GM12872 (cell line): ENCODE measurements at regions not wholly inside any gene's neighbourhood (a gene's known extent, or its start where the extent isn't known, plus 50 kb on each side); places are given as distances from the start of the nearest gene placed in this dataset.

Source experiments
- TF ChIP-seq, protein P1 (sequence below): IDR thresholded peaks from 3 replicates; pipeline ENCODE4 v1.5.1; 2011; ENCODE audit warnings: low read depth, mild to moderate bottlenecking, low read length, moderate library complexity; ENCODE audit not compliant: insufficient read depth

DNA sequence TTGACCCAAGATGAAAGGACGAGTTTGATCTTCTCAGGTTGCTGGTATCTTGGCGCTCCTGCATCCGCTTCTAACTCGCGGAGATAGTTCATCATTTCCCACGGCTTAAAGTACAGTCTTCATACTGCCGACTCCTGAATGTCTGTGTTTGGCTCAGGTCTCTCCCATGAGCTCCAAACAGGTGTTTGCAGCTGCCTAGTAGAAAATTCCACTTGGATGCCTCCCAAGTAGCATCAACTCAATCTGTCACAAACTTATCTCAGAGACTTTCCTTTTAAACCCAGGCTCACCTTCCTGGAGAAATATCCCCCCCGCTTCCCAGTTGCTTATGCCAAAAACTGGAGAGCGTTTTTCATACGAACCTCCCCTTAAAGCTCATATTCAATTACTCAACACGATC is 986.5 kb downstream of the TBC1D22A start:
- TF ChIP-seq, protein P1, sequence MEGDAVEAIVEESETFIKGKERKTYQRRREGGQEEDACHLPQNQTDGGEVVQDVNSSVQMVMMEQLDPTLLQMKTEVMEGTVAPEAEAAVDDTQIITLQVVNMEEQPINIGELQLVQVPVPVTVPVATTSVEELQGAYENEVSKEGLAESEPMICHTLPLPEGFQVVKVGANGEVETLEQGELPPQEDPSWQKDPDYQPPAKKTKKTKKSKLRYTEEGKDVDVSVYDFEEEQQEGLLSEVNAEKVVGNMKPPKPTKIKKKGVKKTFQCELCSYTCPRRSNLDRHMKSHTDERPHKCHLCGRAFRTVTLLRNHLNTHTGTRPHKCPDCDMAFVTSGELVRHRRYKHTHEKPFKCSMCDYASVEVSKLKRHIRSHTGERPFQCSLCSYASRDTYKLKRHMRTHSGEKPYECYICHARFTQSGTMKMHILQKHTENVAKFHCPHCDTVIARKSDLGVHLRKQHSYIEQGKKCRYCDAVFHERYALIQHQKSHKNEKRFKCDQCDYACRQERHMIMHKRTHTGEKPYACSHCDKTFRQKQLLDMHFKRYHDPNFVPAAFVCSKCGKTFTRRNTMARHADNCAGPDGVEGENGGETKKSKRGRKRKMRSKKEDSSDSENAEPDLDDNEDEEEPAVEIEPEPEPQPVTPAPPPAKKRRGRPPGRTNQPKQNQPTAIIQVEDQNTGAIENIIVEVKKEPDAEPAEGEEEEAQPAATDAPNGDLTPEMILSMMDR, result no peak

DNA sequence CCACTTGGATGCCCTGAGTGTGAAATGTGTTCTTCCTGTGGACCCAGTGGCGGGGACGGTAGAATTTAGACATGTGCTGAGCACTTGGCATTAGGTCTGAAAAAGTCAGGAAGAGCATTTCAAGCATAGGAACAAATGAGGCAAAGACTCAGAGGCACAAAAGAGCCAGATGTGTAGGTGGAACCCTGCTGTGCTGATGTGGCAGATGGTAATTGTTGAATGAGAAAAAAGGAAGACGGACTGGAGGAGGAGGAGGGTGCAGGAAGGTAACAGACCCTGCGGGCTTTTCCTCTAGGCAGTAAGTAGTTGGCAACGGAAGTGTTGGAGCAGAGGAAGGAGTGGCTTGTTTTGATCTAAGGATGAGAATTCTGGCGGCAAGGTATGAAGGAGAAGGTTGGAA is 985.8 kb downstream of the TBC1D22A start:
- TF ChIP-seq, protein P1, result no peak

DNA sequence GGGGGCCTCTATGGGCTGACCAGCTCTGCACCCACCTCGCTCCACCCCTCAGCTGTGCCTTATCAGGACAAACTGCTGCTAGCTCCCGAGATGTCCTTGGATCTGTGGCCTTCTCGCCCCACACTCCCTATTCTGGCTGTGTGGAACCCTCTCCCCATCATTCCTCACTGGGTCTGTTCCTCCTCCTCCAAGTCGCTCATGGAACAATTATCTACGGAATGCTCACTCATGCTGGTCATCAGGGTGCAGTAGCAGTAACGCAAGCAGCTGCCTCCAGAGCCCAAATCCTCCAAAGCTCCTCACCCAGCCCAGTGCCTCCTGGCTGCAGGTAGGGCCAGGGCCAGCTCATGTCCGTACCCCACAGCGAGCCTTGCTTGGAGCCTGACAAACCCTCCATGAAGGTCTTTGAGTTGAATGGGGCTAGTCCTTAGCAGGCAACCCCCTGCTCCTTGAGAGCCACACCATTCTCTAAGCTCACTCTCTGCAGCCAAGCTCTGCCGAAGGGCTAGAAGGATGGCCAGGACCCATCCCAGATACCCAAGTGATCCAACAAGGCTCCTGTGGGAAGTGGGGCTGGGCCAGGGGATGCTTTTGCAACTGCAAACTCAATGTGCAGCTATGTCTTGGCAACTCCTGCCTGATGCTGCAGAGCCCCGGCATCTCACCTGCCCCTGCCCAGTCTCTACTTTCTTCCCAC is 977.8 kb downstream of the TBC1D22A start:
- TF ChIP-seq, protein P1, result no peak

DNA sequence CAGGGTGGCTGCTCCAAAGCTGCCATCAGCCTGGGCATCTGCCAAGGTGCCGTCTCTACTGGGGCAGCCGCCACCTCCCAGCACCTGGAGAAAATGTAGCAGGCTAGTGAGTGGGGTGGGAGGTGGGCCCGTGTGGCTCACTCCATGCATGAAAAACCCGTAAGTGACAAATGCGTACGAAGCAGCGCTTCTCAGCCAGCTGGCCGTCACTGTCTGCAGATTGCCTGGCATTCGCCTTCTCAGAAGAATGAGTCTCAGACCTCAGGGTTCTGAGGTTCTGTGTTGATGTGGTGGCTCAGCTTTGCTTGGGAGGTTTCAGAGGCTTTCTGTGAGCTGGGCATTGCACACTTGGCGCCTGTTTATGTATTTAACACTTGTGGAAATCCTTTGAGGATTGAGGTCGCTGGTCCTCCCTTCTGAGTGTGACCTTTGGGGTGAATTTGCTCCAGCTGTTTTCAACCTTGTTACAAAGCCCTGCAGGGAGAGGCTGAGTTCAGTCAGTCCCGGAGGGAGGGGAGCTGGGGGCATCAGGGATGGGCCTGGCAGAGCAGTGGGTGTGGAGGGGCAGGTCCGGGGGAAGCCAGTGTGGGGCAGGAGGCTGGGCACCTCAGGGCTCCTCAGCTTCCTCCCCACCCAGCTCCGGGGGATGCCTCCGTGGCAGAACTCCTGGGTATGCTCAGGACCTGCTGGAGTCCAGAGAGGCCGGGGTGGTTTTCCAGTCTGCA is 977.0 kb downstream of the TBC1D22A start:
- TF ChIP-seq, protein P1, result no peak

DNA sequence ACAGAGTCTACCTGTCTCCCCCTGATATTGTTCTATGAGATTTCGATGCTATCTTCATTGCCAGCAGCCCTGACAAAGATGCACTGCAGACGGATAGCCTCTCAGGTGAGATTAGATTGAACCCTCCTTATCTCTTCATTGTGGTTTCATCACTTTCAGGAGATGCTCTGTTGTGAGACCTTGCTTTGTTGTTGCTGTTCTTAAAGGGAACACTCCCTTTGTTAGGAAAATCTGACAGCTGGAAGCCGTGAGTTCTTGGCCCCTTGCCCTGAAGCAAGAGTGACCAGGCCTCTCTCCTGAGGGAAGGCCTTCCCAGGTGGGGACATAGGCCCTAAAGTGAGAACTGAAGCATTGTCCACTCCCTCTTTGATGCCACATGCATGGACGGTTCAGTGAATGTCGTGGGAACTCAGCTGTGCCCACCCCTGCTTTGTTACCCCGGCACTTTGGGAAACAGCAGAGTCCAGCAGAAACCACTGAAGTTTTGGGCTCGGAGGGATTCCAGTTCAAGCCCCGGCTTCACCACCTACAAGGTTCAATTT is 976.1 kb downstream of the TBC1D22A start:
- TF ChIP-seq, protein P1, result no peak

DNA sequence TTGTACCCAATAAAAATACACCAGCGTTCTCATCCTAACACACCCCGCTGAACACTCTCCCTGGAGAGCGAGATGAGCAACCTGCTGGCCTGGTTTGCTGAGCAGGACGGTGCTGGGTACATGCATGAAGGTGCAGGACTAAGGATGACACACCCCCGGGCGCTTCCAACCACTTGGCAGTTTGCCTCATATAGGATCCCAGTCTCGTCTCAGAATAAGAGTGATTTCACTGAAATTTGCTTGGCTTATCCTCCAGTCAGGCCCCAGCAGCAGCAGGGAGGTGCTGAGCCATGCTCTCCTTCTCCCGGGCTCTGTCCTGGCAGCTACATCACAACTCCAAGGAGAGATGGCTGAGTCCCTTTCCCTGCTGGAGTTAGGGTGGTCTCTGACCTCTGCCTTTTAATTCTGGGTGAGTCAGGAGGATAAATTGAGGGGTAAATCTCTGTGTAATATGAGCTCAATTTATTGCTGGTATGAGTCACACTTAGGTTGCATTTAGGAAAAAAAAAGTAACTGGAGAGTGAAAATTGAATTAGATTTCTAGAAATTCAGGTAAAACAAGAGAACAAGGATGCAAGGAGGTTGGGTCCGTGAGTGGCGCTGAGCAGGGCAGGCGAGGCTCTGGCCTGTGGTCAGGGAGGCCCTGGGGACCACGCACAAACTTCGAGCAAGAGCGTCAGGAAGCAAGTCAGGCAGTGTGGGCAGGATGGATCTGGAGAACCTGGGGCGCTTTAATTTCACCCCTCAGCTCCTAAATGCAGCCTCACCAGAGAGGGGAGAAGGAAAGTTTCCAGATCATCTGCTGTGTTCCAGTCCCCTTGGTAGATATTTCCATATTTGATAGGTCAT is 974.0 kb downstream of the TBC1D22A start:
- TF ChIP-seq, protein P1, result no peak

DNA sequence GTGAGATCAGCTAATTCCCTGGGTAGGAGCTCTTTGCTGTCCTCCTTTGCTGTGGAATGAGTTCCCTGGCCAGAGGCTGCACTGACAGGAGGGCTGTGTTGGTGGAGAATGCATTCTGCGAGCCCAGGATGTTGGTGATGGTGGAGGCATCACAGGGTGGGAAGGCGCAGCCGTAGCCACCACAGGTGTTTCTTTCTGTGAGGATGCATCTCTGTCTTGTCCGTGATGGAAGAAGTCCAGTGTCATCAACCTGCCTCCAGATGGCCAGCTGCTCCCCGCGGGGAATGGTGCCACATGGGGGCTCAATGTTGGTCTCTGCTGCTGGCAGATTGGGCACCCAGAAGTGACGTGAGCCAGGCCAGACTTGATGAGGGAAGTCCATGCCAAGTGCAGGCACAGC is 972.1 kb downstream of the TBC1D22A start:
- TF ChIP-seq, protein P1, result no peak
